Omental fat pad (tissue), 3 donors: ENCODE measurements at regions not wholly inside any gene's neighbourhood (a gene's known extent, or its start where the extent isn't known, plus 50 kb on each side); places are given as distances from the start of the nearest gene placed in this dataset.

Experiments
- ATAC-seq: fragments of 150-250 bp; one replicate; pipeline ENCODE4 v1.9.1; 2016; ENCODE audit warnings: mild to moderate bottlenecking, moderate library complexity; ENCODE audit not compliant: low FRiP score
- DNase-seq: peaks from one replicate; pipeline ENCODE4 v3.0.0-alpha.2; 2019; ENCODE audit warnings: low spot score
- small RNA-seq: library from RNA; depleted of rRNA; stranded (forward); fragments of <200 nt; gene quantifications from one replicate; pipeline ENCODE3, GENCODE V24; 2016
- TF ChIP-seq, protein P1 (sequence below), 3 donors: fragments of 450-650 bp; IDR thresholded peaks; one replicate each; pipeline ENCODE4 v1.5.1; 2016 to 2017; ENCODE audit warnings: antibody characterized with exemption in 3 of 3, mild to moderate bottlenecking in 3 of 3, moderate library complexity in 2 of 3

DNA sequence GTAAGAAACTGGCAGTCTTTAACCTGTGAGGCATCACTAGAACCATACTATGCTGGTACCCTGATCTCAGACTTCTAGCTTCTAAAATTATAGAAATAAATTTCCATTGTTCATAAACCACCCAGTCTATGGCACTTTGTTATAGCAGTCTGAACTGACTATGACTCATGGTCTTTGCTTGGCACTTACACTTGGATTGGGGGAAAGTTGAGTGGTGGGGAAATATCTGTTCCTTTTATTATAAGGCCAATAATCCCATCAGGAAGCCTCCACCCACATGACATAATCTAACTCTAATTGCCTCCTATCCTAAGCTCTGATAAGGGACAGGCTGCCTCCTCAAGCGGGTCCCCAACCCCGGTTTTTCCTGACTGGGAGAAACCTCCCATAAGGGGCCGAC is 61.4 kb upstream of the PACRGL start:
- no peak for ATAC-seq
- no peak for DNase-seq
- TF ChIP-seq, protein P1, sequence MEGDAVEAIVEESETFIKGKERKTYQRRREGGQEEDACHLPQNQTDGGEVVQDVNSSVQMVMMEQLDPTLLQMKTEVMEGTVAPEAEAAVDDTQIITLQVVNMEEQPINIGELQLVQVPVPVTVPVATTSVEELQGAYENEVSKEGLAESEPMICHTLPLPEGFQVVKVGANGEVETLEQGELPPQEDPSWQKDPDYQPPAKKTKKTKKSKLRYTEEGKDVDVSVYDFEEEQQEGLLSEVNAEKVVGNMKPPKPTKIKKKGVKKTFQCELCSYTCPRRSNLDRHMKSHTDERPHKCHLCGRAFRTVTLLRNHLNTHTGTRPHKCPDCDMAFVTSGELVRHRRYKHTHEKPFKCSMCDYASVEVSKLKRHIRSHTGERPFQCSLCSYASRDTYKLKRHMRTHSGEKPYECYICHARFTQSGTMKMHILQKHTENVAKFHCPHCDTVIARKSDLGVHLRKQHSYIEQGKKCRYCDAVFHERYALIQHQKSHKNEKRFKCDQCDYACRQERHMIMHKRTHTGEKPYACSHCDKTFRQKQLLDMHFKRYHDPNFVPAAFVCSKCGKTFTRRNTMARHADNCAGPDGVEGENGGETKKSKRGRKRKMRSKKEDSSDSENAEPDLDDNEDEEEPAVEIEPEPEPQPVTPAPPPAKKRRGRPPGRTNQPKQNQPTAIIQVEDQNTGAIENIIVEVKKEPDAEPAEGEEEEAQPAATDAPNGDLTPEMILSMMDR (IDR thresholded peaks at IDR 0.05) = no peak

DNA sequence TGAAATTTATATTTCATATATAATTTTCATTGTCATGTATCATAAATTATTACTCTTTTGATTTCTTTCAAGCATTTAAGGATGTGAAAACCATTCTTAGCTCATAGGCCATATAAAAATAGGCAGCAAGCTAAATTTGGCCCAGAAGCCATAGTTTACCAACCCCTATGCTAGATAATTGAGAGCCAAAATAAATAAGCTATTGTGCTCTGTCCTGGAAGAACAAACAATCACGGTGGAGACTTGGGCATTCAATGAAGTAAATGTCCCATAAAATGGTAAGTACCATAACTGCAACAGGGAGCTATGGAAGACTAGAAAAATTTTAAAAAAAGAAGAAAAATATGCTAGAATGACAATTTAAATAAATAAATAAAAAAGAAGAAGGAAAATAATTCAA is 60.9 kb upstream of the PACRGL start:
- TF ChIP-seq, protein P1 (IDR thresholded peaks at IDR 0.05) = no peak
- ATAC-seq (no peak), DNase-seq (no peak)

- TF ChIP-seq, protein P1 (IDR thresholded peaks at IDR 0.05) = no peak
- ATAC-seq (no peak), DNase-seq (no peak)
These were observed 59.3 kb upstream of the PACRGL start for GRCh38 chr4:20640989-20641388.

GRCh38 chr4:20641976-20642375 is 58.3 kb upstream of the PACRGL start:
- TF ChIP-seq, protein P1 (IDR thresholded peaks at IDR 0.05) = no peak
- DNase-seq (no peak), ATAC-seq (no peak)

- DNase-seq (no peak), ATAC-seq (no peak)
- TF ChIP-seq, protein P1 (IDR thresholded peaks at IDR 0.05) = no peak
These were observed 56.6 kb upstream of the PACRGL start for GRCh38 chr4:20643631-20644030.

DNA sequence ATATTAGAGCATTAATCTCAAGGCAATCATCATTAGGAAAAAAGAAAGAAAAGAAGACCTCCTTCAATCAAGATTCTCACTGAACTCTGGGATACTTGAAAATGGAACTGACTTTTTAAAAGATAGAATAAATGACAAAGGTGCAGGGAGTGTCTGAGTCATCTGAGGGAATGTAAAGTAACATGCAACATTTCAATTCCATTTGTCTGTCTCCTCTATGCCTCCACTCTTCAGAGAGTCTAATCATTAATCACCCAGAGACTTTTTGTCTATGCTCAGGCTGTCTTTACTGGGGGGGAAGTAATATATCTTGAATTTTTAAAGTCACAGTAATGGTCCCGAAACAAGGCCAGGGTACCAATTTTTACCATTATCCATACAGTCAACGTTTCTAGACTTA is 55.0 kb upstream of the PACRGL start:
- TF ChIP-seq, protein P1 (IDR thresholded peaks at IDR 0.05) = no peak
- no peak for ATAC-seq
- DNase-seq = no peak

GRCh38 chr4:20646287-20646686 is 54.0 kb upstream of the PACRGL start:
- no peak for DNase-seq
- TF ChIP-seq, protein P1 (IDR thresholded peaks at IDR 0.05) = no peak
- no peak for ATAC-seq

Small RNA genes lying in the stretch of these regions (small RNA-seq; reads per million reads assigned to genes)
- 3.6 reads per million, percentile 67 among the genes with 10 or more reads in this experiment for gene MIR218-1
